Right kidney (tissue), 1 donor: ENCODE measurements at regions not wholly inside any gene's neighbourhood (a gene's known extent, or its start where the extent isn't known, plus 50 kb on each side); places are given as distances from the start of the nearest gene placed in this dataset.
"Not testable (repeated sequence)": the region's sequence is repeated elsewhere in the genome, so short reads cannot be mapped to it uniquely, and the experiment has no call there.

Experiments used
- DNase-seq: peaks from one replicate; pipeline ENCODE4 v3.0.0-alpha.2; 2016

DNA sequence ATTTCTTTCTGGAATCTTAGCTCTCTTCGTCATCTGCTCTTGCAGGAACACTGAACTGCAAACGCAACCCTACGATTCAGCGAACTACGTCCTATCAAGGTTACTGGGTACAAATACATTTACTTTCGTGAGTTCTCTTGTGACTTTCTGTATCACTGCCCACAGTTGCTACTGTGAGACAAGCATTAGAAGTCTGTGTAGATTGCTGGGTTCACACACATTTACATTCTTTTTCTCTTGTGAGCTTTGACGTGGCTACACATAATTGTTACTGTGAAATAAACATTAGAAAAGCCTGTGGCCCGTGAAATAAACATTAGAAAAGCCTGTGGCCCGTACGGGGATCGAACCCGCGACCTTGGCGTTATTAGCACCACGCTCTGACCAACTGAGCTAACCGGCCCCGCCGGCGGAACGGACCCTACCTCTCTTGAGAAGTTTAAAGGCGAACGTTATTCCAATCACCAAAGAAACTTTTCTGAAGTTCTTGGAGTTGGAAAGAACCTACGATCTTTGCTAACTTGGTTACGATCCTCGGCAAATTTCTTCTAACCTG, 61.2 kb upstream of the ZNF322 start:
- not testable (repeated sequence) for DNase-seq

DNA sequence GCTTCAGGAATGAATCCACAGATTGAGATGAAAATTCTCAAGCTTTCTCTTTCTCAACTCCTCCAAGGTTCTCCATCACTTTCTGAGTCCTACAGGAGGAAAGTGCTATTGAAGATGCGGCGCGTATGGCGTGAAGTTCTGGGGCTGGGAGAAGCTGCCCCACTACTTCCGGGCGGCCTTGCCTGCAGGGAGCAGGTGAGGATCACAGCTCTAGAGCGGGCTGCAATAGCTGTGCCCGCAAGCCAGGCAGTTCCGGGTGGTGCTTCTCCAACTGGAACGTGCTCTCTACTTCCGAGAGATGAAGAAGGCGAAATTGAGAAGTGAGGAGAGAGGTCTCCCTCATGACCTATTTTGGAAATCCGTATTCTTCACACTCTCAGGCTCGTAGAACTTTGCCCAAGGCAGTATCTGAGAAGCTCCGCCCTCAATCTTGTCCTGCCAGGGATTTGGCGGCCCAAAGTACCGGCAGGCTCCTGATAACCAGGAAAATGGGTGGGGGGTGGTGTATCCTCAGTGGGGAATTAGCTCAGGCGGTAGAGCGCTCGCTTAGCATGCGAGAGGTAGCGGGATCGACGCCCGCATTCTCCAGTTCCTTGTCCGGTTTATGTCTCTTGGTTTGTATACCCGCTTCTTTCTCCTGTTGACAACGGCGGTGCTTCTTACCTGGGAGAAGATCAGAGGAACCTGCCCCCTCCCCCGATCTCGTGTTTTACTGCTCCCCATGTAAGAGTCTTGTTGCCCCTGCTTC, 70.6 kb upstream of the ZNF322 start:
- DNase-seq = not testable (repeated sequence)

GRCh38 chr6:26734776-26735472, 75.4 kb upstream of the ZNF322 start:
- not testable (repeated sequence) for DNase-seq

- no peak for DNase-seq
Observed at GRCh38 chr6:26739811-26740210, 80.3 kb upstream of the ZNF322 start.

GRCh38 chr6:26743157-26743821, 83.7 kb upstream of the ZNF322 start:
- DNase-seq = peak; percentile 20

- DNase-seq = peak; percentile 31
Observed at GRCh38 chr6:26743941-26744699, 84.6 kb upstream of the ZNF322 start.

GRCh38 chr6:26744837-26745282, 85.3 kb upstream of the ZNF322 start:
- not testable (repeated sequence) for DNase-seq

DNA sequence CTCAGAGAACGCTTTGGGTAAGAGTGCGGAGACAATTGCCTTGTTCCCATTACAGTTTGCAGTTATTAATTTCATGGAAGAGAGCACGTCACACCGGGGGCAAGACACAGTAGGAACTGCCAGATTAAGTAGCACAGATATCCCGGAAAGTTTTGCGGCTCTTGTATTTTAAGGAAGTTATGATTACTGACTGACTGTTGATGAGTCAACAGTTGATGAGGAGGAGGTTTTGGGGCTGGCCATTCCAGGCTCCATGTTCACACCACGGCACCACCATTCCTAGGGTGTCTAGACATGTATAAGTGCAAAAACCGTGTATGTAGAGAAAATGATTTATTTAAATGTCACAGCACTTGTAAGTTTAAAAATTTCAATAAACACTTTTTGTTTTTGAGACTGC, 86.4 kb upstream of the ZNF322 start:
- not testable (repeated sequence) for DNase-seq

GRCh38 chr6:26749126-26749758, 89.7 kb upstream of the ZNF322 start:
- DNase-seq = not testable (repeated sequence)

DNA sequence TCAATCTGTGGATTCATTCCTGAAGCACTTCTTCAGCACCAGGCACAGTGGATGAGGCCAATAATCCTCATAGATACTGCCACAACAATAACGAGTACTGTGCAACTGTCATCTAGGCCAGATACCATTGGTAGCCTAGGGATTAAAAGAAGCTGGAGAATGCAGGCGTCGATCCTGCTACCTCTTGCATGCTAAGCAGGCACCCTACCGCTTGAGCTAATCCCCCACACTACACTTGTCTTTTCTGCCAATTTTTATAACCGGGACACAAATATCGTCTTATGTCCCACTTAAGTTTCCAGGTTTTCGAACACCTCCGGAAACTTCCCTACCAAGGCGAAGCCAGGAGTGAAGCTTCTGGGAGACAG, 90.2 kb upstream of the ZNF322 start:
- DNase-seq = not testable (repeated sequence)

- DNase-seq = no peak
Observed at GRCh38 chr6:26754212-26754611, 94.7 kb upstream of the ZNF322 start.

DNA sequence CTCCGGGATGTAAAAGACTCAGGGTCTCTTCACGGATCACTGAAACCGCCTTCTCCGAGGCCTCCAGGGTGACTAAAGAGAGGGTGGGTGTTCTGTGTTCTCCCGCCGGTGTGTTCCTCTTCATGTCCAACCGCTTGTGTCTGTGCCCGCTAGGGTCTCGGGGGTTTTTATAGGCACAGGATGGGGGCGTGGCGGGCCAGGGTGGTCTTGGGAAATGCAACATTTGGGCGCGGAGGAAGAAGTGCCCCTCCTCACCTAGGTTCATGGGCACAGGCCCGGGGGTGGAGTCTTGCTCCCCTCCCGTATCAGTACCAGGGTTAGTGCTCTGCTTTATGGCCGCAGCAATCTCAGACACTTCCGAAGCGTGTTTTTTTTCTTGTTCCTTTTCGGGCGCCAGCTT, 95.3 kb upstream of the ZNF322 start:
- peak; percentile 13 for DNase-seq

- not testable (repeated sequence) for DNase-seq
Observed at GRCh38 chr6:26756067-26756805, 96.7 kb upstream of the ZNF322 start.

DNA sequence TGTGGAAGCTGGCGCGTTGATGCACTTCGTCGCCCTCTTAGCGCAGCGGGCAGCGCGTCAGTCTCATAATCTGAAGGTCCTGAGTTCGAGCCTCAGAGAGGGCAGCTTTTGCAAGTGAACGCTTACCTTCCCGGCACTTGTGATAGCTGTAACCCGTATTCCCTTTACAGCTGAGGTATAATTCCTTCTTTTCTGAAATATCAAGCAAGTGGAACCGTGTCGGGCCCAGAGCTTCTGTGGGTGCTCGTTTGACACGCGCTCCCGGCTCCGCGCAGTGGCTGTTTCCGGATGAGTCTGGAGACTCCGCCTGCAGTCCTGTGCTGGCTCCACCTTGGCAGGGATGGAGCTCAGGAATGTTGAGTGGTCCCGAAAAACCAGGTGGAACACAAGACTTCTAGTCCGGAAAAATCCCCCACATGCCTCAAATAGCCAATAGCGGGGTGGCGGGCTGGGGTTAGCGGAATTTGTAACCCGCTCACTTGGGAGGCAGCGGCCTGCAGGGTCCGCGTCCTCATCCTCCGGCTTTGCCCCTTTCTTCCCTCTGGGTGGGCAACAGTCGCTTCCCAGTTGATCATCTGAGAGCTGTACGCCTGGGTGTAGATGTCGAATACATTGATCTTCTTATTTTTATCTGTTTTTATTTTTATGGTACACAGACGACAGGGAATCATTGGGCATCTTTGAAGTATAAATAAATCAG, 106.8 kb upstream of the ZNF322 start:
- DNase-seq = not testable (repeated sequence)

DNA sequence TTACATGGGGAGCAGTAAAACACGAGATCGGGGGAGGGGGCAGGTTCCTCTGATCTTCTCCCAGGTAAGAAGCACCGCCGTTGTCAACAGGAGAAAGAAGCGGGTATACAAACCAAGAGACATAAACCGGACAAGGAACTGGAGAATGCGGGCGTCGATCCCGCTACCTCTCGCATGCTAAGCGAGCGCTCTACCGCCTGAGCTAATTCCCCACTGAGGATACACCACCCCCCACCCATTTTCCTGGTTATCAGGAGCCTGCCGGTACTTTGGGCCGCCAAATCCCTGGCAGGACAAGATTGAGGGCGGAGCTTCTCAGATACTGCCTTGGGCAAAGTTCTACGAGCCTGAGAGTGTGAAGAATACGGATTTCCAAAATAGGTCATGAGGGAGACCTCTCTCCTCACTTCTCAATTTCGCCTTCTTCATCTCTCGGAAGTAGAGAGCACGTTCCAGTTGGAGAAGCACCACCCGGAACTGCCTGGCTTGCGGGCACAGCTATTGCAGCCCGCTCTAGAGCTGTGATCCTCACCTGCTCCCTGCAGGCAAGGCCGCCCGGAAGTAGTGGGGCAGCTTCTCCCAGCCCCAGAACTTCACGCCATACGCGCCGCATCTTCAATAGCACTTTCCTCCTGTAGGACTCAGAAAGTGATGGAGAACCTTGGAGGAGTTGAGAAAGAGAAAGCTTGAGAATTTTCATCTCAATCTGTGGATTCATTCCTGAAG, 111.6 kb upstream of the ZNF322 start:
- DNase-seq = not testable (repeated sequence)

- DNase-seq = not testable (repeated sequence)
Observed at GRCh38 chr6:26773414-26773813, 113.9 kb upstream of the ZNF322 start.

GRCh38 chr6:26780563-26780962, 121.0 kb upstream of the ZNF322 start:
- DNase-seq = not testable (repeated sequence)

- not testable (repeated sequence) for DNase-seq
Observed at GRCh38 chr6:26795474-26796307, 136.1 kb upstream of the ZNF322 start.
